Pancreas (tissue), 10 donors: ENCODE measurements at regions not wholly inside any gene's neighbourhood (a gene's known extent, or its start where the extent isn't known, plus 50 kb on each side); places are given as distances from the start of the nearest gene placed in this dataset.

Experiments
- ATAC-seq, 4 donors: fragments of 200-7000 bp; cut with Tn5 transposase; one replicate each; pipeline versions ENCODE4 v1.8.0 to v1.9.1; 2020; ENCODE audit warnings: mild to moderate bottlenecking in 4 of 4, moderate library complexity in 4 of 4
- DNase-seq, 6 donors: peaks; one replicate each; pipeline ENCODE4 v3.0.0-alpha.2; 2020
- FAIRE-seq: peaks from 2 replicates; lab custom pipeline; 2012; peaks lifted over from hg19 to GRCh38; lab: Jason Lieb, UNC
- H3K27ac ChIP-seq, 4 donors: fragments of 200-600 bp; sonication (generic); 1 replicate in 3 of 4; 2 replicates in 1 of 4; pipeline versions ENCODE4 v1.5.0 to v1.8.0; 2020
- H3K27me3 ChIP-seq, 4 donors: fragments of 200-600 bp; one replicate each; pipeline ENCODE4 v1.8.0; 2021
- H3K36me3 ChIP-seq, 3 donors: fragments of 200-600 bp; sonication (generic) in 1 of 3; one replicate each; pipeline versions ENCODE4 v1.5.0 to v1.8.0; 2020 to 2021
- H3K4me1 ChIP-seq, 3 donors: fragments of 200-600 bp; one replicate each; pipeline ENCODE4 v1.8.0; 2021
- H3K4me3 ChIP-seq, 4 donors: fragments of 200-600 bp; sonication (generic) in 2 of 4; one replicate each; pipeline versions ENCODE4 v1.5.0 to v1.8.0; 2020 to 2021
- H3K9me3 ChIP-seq, 4 donors: fragments of 200-600 bp; one replicate each; pipeline ENCODE4 v1.8.0; 2021
- WGBS, 2 donors: extraction: QIAGEN DNeasy Blood & Tissue Kit; methylation state at CpG; one replicate each; pipeline ENCODE4 v1.1.7; 2013; 5-methylcytosine and 5-hydroxymethylcytosine counted together
- intact Hi-C, 3 donors: fragments of 100-400 bp; cut with DNase I; formaldehyde crosslinking; loops; one replicate each; pipeline versions ENCODE4 v1.11.1 to v1.14.2; 2022
- TF ChIP-seq, protein P1 (sequence below), 4 donors: fragments of 200-600 bp; sonication (generic) in 3 of 4; IDR thresholded peaks; one replicate each; pipeline versions ENCODE4 v1.5.0 to v1.8.0; 2021; ENCODE audit warnings: antibody characterized with exemption in 4 of 4
- donor health status: healthy with polysubstance abuse.
- donor health status: DM: no; HTN: no; CAD: no; lungs with moderate emphysema.
- donor health status: DM: no; HTN: no; CAD: no.
- donor health status: control.
- donor health status: control.
- donor health status: Bipolar disorder and iron deficiency.
- donor health status: DM: yes; HTN: yes; CAD: no.
- donor health status: DM: no; HTN: no; CAD: no.
- donor health status: DM: no; HTN: no; CAD: no.
- donor health status: DM: yes; HTN: yes; CAD: no.

- Histone ChIP-seq H3K4me1 (no peaks in the 10 kb centered on the region), H3K9me3 (no peaks in the 10 kb centered on the region), H3K36me3 (no peaks in the 10 kb centered on the region), H3K27ac (no peak overlapping the region), H3K4me3 (no peak overlapping the region), H3K27me3 (no peaks in the 10 kb centered on the region)
- FAIRE-seq = no peak
- ATAC-seq = no peak
- intact Hi-C loops = no loop called here
- DNase-seq = no peak
- TF ChIP-seq, protein P1, sequence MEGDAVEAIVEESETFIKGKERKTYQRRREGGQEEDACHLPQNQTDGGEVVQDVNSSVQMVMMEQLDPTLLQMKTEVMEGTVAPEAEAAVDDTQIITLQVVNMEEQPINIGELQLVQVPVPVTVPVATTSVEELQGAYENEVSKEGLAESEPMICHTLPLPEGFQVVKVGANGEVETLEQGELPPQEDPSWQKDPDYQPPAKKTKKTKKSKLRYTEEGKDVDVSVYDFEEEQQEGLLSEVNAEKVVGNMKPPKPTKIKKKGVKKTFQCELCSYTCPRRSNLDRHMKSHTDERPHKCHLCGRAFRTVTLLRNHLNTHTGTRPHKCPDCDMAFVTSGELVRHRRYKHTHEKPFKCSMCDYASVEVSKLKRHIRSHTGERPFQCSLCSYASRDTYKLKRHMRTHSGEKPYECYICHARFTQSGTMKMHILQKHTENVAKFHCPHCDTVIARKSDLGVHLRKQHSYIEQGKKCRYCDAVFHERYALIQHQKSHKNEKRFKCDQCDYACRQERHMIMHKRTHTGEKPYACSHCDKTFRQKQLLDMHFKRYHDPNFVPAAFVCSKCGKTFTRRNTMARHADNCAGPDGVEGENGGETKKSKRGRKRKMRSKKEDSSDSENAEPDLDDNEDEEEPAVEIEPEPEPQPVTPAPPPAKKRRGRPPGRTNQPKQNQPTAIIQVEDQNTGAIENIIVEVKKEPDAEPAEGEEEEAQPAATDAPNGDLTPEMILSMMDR (IDR thresholded peaks at IDR 0.05) = no peak
- 52 to 53% methylated on average over 2 of the region's 2 CpGs for WGBS, 2 donors
Observed at GRCh38 chr7:125834421-125834820, 904.8 kb upstream of the POT1 start.

GRCh38 chr7:125833839-125834238 is 904.2 kb upstream of the POT1 start:
- Histone ChIP-seq H3K27ac (no peak overlapping the region), H3K36me3 (no peaks in the 10 kb centered on the region), H3K4me1 (no peaks in the 10 kb centered on the region), H3K27me3 (no peaks in the 10 kb centered on the region), H3K4me3 (no peak overlapping the region), H3K9me3 (no peaks in the 10 kb centered on the region)
- no peak for ATAC-seq
- intact Hi-C loops = no loop called here
- WGBS, 2 donors = 47 to 61% methylated on average over 8 of the region's 8 CpGs
- FAIRE-seq = no peak
- no peak for DNase-seq
- TF ChIP-seq, protein P1 (IDR thresholded peaks at IDR 0.05) = no peak

DNA sequence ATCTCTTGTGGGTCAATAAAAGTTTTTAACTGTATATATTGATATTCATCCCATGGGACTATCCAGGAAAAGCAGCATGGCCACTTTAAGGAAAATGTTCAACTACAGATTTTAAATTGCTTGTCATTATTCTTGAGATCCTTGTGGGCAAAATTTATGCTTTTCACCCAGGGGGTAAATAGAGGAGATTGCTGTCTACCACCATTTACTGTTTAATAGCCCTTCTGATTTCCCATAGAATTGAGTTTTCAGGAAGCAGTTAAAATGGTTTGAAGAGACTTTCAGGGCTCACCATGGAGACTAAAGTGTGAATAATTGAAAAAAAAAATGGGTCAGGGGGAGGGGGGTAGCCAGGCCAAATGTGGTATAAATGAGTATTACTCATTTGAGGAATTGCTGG is 901.1 kb upstream of the POT1 start:
- H3K4me3 ChIP-seq = no peak overlapping the region
- H3K27me3 ChIP-seq = no peaks in the 10 kb centered on the region
- ATAC-seq (no peak), FAIRE-seq (no peak), DNase-seq (no peak)
- no peaks in the 10 kb centered on the region for H3K4me1 ChIP-seq
- no peaks in the 10 kb centered on the region for H3K36me3 ChIP-seq
- no peaks in the 10 kb centered on the region for H3K9me3 ChIP-seq
- H3K27ac ChIP-seq = no peak overlapping the region
- TF ChIP-seq, protein P1 (IDR thresholded peaks at IDR 0.05) = no peak
- intact Hi-C loops = no loop called here

DNA sequence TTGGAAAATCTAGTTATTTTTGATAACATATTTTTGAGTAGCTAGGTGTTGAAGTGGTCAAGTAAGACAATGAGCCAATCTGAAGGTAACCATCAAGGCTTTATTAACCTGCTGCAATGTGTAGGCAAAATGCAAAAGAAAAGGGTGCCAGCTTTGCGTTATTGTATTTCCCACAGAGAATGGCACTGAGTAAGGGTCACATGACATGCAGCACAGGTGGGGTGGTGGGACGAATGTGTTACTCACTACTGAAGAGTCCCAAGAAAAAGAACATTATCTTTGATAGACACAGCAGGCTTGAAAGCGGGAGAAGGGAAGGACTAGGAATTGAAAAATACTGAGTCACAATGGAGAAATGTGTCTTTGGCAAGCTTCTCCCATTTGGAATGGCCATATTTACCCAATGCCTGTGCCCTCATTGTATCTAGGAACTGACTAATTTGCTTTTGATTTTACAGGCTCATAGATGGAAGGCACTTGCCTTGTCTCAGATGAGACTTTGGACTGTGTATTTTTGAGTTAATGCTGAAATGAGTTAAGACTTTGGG is 898.6 kb upstream of the POT1 start:
- no peaks in the 10 kb centered on the region for H3K4me1 ChIP-seq
- TF ChIP-seq, protein P1 (IDR thresholded peaks at IDR 0.05) = no peak
- no peak for FAIRE-seq
- H3K27me3 ChIP-seq = no peaks in the 10 kb centered on the region
- H3K27ac ChIP-seq = no peak overlapping the region
- no peak for DNase-seq
- H3K36me3 ChIP-seq = no peaks in the 10 kb centered on the region
- no peaks in the 10 kb centered on the region for H3K9me3 ChIP-seq
- intact Hi-C loops = no loop called here
- no peak overlapping the region for H3K4me3 ChIP-seq
- 62 to 77% methylated on average over 3 of the region's 3 CpGs for WGBS, 2 donors
- ATAC-seq = no peak

DNA sequence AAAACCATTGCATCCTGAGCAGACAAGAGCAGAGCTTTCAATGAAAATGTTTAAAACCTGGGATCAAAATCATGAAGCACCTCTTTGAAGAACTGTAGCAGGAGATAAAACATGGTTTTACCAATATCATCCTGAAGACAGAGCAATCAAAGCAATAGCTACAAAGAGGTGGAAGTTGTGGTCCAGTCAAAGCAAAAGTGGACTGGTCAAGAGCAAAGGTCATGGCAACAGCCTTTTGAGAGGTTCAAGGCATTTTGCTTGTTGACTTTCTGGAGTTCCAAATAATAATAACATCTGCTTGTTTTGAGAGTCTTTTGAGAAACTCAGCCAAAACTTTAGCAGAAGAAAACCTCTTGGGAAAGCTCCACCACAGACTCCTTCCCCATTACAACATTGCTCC is 893.9 kb upstream of the POT1 start:
- DNase-seq (no peak), FAIRE-seq (no peak), ATAC-seq (no peak)

More for the DNA sequence above, 893.9 kb upstream of the POT1 start:
- Histone ChIP-seq H3K27ac (no peak overlapping the region), H3K4me1 (no peaks in the 10 kb centered on the region), H3K9me3 (no peaks in the 10 kb centered on the region), H3K36me3 (no peaks in the 10 kb centered on the region), H3K27me3 (no peaks in the 10 kb centered on the region), H3K4me3 (no peak overlapping the region)
- TF ChIP-seq, protein P1 (IDR thresholded peaks at IDR 0.05) = no peak
- intact Hi-C loops = no loop called here
